DOHH2 (cell line): ENCODE measurements at regions not wholly inside any gene's neighbourhood (a gene's known extent, or its start where the extent isn't known, plus 50 kb on each side); places are given as distances from the start of the nearest gene placed in this dataset.

Experiments
- EZH2phosphoT487 ChIP-seq: fragments of 200-600 bp; sonication (generic); IDR thresholded peaks from 2 replicates; pipeline ENCODE4 v1.6.1; 2017; ENCODE audit warnings: borderline replicate concordance, mild to moderate bottlenecking, antibody characterized with exemption, low read length, moderate library complexity, mixed read lengths
- TF ChIP-seq, protein P1 (sequence below): fragments of 200-600 bp; sonication (generic); IDR thresholded peaks from one replicate; pipeline ENCODE4 v1.5.1; 2014; ENCODE audit warnings: antibody characterized with exemption, mild to moderate bottlenecking, low read depth, low read length; ENCODE audit not compliant: poor library complexity, severe bottlenecking

DNA sequence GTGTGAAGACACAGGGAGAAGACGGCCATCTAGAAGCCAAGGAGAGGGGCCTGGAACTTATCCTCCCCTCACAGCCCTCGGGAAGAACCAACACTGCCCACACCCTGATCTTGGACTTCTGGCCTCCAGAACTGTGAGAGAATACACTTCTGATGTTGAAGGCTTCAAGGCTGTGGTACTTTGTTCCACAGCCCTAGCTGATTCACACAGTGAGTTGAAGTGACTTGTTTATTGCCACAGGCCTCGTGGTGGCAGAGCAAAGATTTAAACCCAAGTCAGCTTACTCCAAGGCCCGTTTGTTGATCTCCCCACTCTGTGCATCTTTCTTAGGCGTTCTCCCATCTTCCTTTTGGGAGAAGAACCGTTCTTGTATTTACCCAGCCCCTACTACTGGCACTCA, 72.8 kb downstream of the CYTL1 start:
- TF ChIP-seq, protein P1, sequence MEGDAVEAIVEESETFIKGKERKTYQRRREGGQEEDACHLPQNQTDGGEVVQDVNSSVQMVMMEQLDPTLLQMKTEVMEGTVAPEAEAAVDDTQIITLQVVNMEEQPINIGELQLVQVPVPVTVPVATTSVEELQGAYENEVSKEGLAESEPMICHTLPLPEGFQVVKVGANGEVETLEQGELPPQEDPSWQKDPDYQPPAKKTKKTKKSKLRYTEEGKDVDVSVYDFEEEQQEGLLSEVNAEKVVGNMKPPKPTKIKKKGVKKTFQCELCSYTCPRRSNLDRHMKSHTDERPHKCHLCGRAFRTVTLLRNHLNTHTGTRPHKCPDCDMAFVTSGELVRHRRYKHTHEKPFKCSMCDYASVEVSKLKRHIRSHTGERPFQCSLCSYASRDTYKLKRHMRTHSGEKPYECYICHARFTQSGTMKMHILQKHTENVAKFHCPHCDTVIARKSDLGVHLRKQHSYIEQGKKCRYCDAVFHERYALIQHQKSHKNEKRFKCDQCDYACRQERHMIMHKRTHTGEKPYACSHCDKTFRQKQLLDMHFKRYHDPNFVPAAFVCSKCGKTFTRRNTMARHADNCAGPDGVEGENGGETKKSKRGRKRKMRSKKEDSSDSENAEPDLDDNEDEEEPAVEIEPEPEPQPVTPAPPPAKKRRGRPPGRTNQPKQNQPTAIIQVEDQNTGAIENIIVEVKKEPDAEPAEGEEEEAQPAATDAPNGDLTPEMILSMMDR, result no peak
- TF ChIP-seq EZH2phosphoT487, result no peak
